Right lobe of liver (tissue), 6 donors: ENCODE measurements at regions not wholly inside any gene's neighbourhood (a gene's known extent, or its start where the extent isn't known, plus 50 kb on each side); places are given as distances from the start of the nearest gene placed in this dataset.

Experiments
- ATAC-seq, 4 donors: fragments of 200-7000 bp; cut with Tn5 transposase; one replicate each; pipeline ENCODE4 v1.9.1; 2020; ENCODE audit warnings: mild to moderate bottlenecking in 4 of 4, moderate library complexity in 4 of 4
- DNase-seq, 3 donors: peaks; one replicate each; pipeline ENCODE4 v3.0.0-alpha.2; 2020
- H3K27ac ChIP-seq, 3 donors: fragments of 200-600 bp; one replicate each; pipeline ENCODE4 v1.8.0; 2022
- H3K27me3 ChIP-seq, 2 donors: fragments of 200-600 bp; one replicate each; pipeline ENCODE4 v1.8.0; 2022
- H3K36me3 ChIP-seq, 4 donors: fragments of 200-600 bp; sonication (generic) in 1 of 4; one replicate each; pipeline versions ENCODE4 v1.5.1 to v1.8.0; 2017 to 2022; ENCODE audit warnings: control low read depth in 1 of 4
- H3K4me1 ChIP-seq, 4 donors: fragments of 200-600 bp; sonication (generic) in 1 of 4; one replicate each; pipeline versions ENCODE4 v1.5.1 to v1.8.0; 2017 to 2022; ENCODE audit warnings: control low read depth in 1 of 4
- H3K4me3 ChIP-seq, 3 donors: fragments of 200-600 bp; one replicate each; pipeline ENCODE4 v1.8.0; 2022
- H3K9me3 ChIP-seq, 4 donors: fragments of 200-600 bp; sonication (generic) in 1 of 4; one replicate each; pipeline versions ENCODE4 v1.5.1 to v1.8.0; 2017 to 2022; ENCODE audit warnings: control low read depth in 1 of 4
- POLR2A ChIP-seq: fragments of 450-650 bp; IDR thresholded peaks from one replicate; pipeline ENCODE4 v1.6.1; 2017; ENCODE audit warnings: antibody characterized with exemption, mild to moderate bottlenecking
- WGBS: methylation state at CpG from one replicate; pipeline ENCODE4 v1.1.6; 2018; ENCODE audit warnings: low coverage, low lambda C conversion rate; ENCODE audit not compliant: insufficient coverage; ENCODE audit errors: missing lambda C conversion rate; 5-methylcytosine and 5-hydroxymethylcytosine counted together
- intact Hi-C, 2 donors: fragments of 100-400 bp; cut with DNase I; formaldehyde crosslinking; loops; one replicate each; pipeline versions ENCODE4 v1.11.2 to v1.14.1; 2022
- TF ChIP-seq, protein P1 (sequence below), 4 donors: fragments of 200-600 bp in 3 of 4; fragments of 450-650 bp in 1 of 4; IDR thresholded peaks; one replicate each; pipeline versions ENCODE4 v1.5.1 to v1.8.0; 2016 to 2022; ENCODE audit warnings: antibody characterized with exemption in 4 of 4, mild to moderate bottlenecking in 2 of 4
- donor health status: DM: no; HTN: yes; CAD: no.
- donor health status: DM: no; HTN: no; CAD: no.
- donor health status: DM: no; HTN: no; CAD: no.
- donor health status: DM: no; HTN: yes; CAD: no.
- donor health status: DM: no; HTN: yes; CAD: no.

GRCh38 chr15:95664450-95664849 is 666.0 kb upstream of the NR2F2 start:
- Histone ChIP-seq H3K9me3 (no peaks in the 10 kb centered on the region), H3K27ac (peak overlapping the region in 2 of 3 donors; percentile 44 to 56), H3K4me3 (no peak overlapping the region), H3K27me3 (no peaks in the 10 kb centered on the region), H3K36me3 (no peaks in the 10 kb centered on the region), H3K4me1 (peaks cover 0 to 35% (median 15%) of the 10 kb centered on the region in 4 donors)
- no peak for TF ChIP-seq POLR2A
- TF ChIP-seq, protein P1, sequence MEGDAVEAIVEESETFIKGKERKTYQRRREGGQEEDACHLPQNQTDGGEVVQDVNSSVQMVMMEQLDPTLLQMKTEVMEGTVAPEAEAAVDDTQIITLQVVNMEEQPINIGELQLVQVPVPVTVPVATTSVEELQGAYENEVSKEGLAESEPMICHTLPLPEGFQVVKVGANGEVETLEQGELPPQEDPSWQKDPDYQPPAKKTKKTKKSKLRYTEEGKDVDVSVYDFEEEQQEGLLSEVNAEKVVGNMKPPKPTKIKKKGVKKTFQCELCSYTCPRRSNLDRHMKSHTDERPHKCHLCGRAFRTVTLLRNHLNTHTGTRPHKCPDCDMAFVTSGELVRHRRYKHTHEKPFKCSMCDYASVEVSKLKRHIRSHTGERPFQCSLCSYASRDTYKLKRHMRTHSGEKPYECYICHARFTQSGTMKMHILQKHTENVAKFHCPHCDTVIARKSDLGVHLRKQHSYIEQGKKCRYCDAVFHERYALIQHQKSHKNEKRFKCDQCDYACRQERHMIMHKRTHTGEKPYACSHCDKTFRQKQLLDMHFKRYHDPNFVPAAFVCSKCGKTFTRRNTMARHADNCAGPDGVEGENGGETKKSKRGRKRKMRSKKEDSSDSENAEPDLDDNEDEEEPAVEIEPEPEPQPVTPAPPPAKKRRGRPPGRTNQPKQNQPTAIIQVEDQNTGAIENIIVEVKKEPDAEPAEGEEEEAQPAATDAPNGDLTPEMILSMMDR (IDR thresholded peaks at IDR 0.05): no peak
- intact Hi-C loops: no loop called here
- 28% methylated on average over 3 of the region's 3 CpGs for WGBS
- DNase-seq: peak in 2 of 3 donors; percentile 43 to 82
- ATAC-seq: peak; percentile 80 to 93 (median 82)

DNA sequence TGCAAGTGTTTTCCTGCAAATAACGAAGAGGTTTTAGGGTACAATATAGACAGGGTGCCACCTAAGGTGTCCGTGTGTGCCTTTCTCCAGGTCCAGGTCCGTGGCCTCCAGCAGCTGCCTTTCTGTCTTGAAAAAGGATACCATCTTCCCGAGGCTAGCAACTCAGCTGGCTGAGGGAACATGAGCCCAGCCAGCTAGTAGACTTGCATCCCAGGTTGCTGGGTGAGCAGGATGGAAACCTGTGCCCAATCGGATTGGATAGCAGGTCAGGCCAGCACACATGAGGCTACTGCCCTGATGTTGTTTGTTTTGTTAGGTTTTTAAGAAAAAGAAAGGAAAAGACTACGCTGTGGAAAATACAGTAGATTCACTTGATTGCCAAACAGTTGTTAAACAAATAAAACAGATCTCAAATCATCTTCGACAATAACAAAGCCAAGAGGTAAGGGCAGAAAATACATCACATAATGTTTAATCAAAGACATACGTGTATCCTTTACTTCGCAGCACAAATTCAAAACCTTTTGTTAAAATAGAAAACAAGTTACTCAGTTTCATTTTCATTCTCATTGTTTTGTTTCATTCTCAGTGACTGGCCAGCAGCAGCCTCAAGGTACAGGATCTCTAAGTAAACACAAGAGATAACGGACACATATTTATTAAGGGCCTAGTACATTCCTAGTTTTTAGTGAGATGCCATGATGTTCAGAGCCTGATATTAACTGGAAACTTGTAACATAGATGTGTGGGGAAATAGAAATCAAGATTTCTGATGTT is 661.2 kb upstream of the NR2F2 start:
- intact Hi-C loops: no loop called here
- 19% methylated on average over 9 of the region's 10 CpGs for WGBS
- H3K4me1 ChIP-seq: peaks cover 0 to 16% (median 5%) of the 10 kb centered on the region in 4 donors
- no peaks in the 10 kb centered on the region for H3K36me3 ChIP-seq
- H3K4me3 ChIP-seq: peak overlapping the region; percentile 1 to 3 (median 1)
- H3K27ac ChIP-seq: peak overlapping the region; percentile 30 to 45 (median 39)
- DNase-seq: peak in 2 of 3 donors; percentile 25 to 55
- no peaks in the 10 kb centered on the region for H3K9me3 ChIP-seq
- TF ChIP-seq, protein P1 (IDR thresholded peaks at IDR 0.05): no peak
- TF ChIP-seq POLR2A: no peak
- peak; percentile 74 to 88 (median 81) for ATAC-seq
- H3K27me3 ChIP-seq: no peaks in the 10 kb centered on the region

GRCh38 chr15:95674031-95674430 is 656.5 kb upstream of the NR2F2 start:
- ATAC-seq (no peak), DNase-seq (no peak)
- Histone ChIP-seq H3K36me3 (no peaks in the 10 kb centered on the region), H3K4me3 (no peak overlapping the region), H3K4me1 (peaks cover 0 to 13% (median under 1%) of the 10 kb centered on the region in 4 donors), H3K27ac (no peak overlapping the region), H3K9me3 (no peaks in the 10 kb centered on the region), H3K27me3 (no peaks in the 10 kb centered on the region)
- intact Hi-C loops: no loop called here
- TF ChIP-seq, protein P1 (IDR thresholded peaks at IDR 0.05): no peak
- no peak for TF ChIP-seq POLR2A
- WGBS: 92% methylated on average over 4 of the region's 4 CpGs

DNA sequence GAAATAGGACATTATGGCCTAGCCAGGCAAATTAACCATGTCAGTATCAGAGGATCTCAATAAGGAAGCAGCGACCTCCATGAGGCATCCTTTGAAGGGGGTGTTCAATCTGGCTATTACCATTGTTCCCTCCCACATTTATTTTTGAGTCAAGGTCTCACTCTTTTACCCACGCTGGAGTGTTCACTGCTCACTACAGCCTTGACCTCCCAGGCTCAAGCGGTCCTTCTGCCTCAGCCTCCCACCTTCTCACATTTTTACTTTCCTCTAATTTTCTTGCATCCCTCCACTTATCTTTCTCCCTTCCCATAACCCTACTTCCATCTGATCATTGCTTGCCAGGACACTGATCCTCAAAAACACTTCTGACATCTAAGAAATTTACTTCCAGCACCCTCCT is 654.0 kb upstream of the NR2F2 start:
- no peak for TF ChIP-seq POLR2A
- TF ChIP-seq, protein P1 (IDR thresholded peaks at IDR 0.05): no peak
- H3K27ac ChIP-seq: no peak overlapping the region
- intact Hi-C loops: no loop called here
- ATAC-seq (no peak), DNase-seq (no peak)
- no peaks in the 10 kb centered on the region for H3K27me3 ChIP-seq
- 92% methylated on average over 3 of the region's 3 CpGs for WGBS
- no peak overlapping the region for H3K4me3 ChIP-seq
- H3K9me3 ChIP-seq: no peaks in the 10 kb centered on the region
- H3K4me1 ChIP-seq: peaks cover 0 to 31% (median 0%) of the 10 kb centered on the region in 4 donors
- no peaks in the 10 kb centered on the region for H3K36me3 ChIP-seq
